IPS-15b (cell line): ENCODE measurements at regions not wholly inside any gene's neighbourhood (a gene's known extent, or its start where the extent isn't known, plus 50 kb on each side); places are given as distances from the start of the nearest gene placed in this dataset.

Source experiments
- H3K27me3 ChIP-seq: one replicate; pipeline ENCODE4 v1.6.1; 2013; ENCODE audit warnings: low read length; ENCODE audit not compliant: control insufficient read depth, insufficient read depth
- H3K36me3 ChIP-seq: one replicate; pipeline ENCODE4 v1.6.1; 2013; ENCODE audit warnings: low read length; ENCODE audit not compliant: control insufficient read depth, insufficient read depth
- H3K4me1 ChIP-seq: one replicate; pipeline ENCODE4 v1.6.1; 2013; ENCODE audit warnings: mild to moderate bottlenecking, low read length; ENCODE audit not compliant: control insufficient read depth, insufficient read depth
- H3K4me3 ChIP-seq: one replicate; pipeline ENCODE4 v1.5.1; 2013; ENCODE audit warnings: low read depth, low read length
- H3K9ac ChIP-seq: one replicate; pipeline ENCODE4 v1.6.1; 2013; ENCODE audit warnings: low read depth, mild to moderate bottlenecking, low read length
- H3K9me3 ChIP-seq: one replicate; pipeline ENCODE4 v1.6.1; 2013; ENCODE audit warnings: mild to moderate bottlenecking, low read length; ENCODE audit not compliant: control insufficient read depth, insufficient read depth

DNA sequence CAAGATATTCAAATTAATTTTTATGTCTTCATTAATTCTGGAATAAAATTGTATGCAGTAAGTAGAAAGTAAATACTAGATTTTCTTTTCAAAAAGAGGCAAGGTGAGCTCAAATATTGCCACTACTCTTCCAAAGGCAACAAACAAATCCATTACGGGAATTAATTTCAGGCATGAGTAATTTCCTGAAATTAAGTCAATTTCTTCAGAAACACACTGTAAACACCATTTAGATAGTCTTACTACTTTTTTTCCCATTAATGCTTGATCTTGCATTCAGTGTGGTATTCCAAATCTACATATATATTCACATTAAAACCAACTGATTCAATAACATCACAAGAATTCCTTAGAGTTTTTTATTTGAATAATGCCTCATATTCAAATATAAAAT lies 1274.0 kb upstream of the CRIM1 start:
- H3K9me3 ChIP-seq, result no peaks in the 10 kb centered on the region
- no peaks in the 10 kb centered on the region for H3K27me3 ChIP-seq
- no peak overlapping the region for H3K4me3 ChIP-seq
- H3K4me1 ChIP-seq, result no peaks in the 10 kb centered on the region
- H3K36me3 ChIP-seq, result no peaks in the 10 kb centered on the region
- H3K9ac ChIP-seq, result no peak overlapping the region

DNA sequence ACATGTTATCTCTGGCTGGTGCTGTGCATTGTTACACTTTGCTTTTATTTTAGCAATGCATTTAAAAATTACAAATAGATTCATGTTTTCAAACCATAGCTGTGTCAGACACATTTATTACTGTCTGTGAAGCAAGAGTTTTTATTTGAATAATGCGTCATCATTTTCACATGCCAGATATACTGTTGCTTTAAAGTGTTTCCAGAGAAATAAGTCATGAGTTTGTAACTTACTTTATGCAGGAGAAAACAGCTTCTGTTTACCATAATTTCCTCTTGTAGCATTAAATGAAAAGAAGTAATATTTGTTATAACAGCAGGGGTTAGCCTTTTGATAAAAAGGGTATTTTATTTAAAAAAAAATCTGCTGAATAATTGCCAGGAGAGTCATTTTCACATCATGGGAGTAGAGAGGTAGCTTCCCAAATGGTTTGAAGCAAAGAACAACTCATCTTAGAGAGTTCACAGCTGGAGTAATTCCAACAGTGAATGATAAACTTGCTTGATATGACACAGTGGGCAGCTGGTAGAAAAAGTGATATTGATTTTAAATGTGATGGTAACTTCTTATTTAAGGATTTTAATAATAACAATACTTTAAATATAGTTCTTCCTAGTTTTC lies 1274.5 kb upstream of the CRIM1 start:
- Histone ChIP-seq H3K27me3 (no peaks in the 10 kb centered on the region), H3K9ac (no peak overlapping the region), H3K36me3 (no peaks in the 10 kb centered on the region), H3K4me1 (no peaks in the 10 kb centered on the region), H3K9me3 (no peaks in the 10 kb centered on the region), H3K4me3 (no peak overlapping the region)

DNA sequence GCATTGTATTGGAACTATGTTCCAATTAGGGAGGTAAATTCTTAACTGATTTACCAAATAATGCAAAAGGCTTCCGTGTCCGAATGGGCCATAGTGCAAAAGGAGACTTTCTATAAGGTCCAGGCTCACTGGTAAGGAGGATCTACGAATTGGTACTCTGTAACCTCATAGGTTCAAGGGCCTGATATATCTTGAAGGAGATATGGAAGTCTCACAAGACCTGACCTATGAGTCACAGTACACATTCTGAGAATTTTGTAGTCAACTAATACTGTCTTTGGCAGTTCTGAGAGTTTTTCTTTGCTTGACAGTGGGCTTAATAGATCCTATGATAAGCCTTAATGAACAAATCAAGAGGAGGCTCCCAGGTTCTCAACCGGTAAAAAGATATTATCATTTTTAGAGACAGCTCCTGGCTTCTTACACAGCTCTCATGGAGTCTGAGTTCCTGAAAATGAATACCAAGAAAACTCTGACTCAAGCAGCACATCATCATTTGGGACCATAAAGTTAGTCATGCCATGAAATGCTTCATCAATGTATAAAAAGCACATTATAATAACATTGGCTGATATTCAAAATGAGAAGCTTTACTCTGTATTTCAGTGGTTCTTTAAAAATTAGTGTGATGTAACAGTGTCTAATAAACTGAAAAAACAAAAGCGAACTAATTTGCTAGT lies 1275.2 kb upstream of the CRIM1 start:
- Histone ChIP-seq H3K27me3 (no peaks in the 10 kb centered on the region), H3K9ac (no peak overlapping the region), H3K9me3 (no peaks in the 10 kb centered on the region), H3K4me1 (no peaks in the 10 kb centered on the region), H3K36me3 (no peaks in the 10 kb centered on the region), H3K4me3 (no peak overlapping the region)

DNA sequence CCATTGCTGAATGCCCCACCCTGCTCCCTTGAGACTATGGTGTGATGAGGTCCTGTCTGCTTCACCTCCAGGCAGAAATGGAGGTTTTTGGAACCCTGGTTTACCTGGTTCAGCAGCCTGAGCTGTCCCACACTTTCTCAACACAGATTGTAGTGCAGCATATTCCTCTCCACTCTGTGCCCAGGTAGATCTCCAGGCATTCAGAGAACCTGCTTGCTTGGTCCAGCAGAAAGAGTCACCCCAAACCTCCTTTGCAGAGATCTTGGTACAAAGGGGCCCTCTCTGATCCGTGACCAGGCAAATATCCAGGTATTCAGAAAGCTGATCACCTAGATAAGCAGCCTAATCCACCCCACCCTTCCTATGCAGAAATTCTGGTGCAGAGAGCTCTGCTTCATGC lies 1288.2 kb upstream of the CRIM1 start:
- H3K4me1 ChIP-seq, result no peaks in the 10 kb centered on the region
- H3K36me3 ChIP-seq, result no peaks in the 10 kb centered on the region
- H3K9me3 ChIP-seq, result no peaks in the 10 kb centered on the region
- no peak overlapping the region for H3K4me3 ChIP-seq
- H3K9ac ChIP-seq, result no peak overlapping the region
- H3K27me3 ChIP-seq, result no peaks in the 10 kb centered on the region

DNA sequence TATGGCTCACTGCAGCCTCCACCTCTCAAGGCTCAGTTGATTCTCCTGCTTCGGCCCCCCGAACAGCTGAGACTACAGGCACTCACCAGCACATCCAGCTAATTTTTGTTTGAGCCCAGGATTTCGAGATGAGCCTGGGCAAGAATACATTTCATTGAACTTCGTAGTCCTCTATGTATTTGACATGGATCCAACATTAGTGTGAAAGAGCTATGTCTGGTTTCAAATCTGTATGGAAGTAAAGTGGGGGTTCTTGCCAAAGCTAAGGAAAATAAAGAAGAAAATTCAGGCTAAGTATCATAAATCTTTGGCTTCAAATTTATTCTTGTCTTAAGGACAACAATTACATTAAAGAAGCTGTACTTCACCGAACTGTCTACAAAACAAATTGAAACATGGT lies 1291.7 kb upstream of the CRIM1 start:
- Histone ChIP-seq H3K36me3 (no peaks in the 10 kb centered on the region), H3K27me3 (no peaks in the 10 kb centered on the region), H3K9ac (no peak overlapping the region), H3K4me1 (no peaks in the 10 kb centered on the region), H3K4me3 (no peak overlapping the region), H3K9me3 (no peaks in the 10 kb centered on the region)

DNA sequence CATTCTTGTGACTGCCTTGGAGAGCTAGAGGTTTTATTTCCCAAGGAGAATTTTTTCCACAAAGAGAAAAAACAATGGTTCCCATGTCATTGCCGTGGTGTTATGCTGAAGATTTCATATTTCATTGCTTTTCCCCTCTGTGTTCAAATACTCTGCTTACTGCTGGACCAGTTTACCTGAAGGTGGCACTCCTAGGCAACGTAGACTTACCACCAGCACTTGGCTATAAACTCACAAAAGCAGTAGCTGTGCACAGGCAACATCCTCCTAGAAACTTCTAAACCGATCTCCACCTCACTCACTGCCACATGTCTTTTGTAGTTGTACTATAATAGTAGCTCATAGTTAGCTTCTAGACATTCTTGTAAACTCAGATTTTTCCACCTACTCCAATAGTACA lies 1319.7 kb upstream of the CRIM1 start:
- Histone ChIP-seq H3K9ac (no peak overlapping the region), H3K36me3 (no peaks in the 10 kb centered on the region), H3K9me3 (no peaks in the 10 kb centered on the region), H3K4me3 (no peak overlapping the region), H3K4me1 (no peaks in the 10 kb centered on the region), H3K27me3 (no peaks in the 10 kb centered on the region)

DNA sequence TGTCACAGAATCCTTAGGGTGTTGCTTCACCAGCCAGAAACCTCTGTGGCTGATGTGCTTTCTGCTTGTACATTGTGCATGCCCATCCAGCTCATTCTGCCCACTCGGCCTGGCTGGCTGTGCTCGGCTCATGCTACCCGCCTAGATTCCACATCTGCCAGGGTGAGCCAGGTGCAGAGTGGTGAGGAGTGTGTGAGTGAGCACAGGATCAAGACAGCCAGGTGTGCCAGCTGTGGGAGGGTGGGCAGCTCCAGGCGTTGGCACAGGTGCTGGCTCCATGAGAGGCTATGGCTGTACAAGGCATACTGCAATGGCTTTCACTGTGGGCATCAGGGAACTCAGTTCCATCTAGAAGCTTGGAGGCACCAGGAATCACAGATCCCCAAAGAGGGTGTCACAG lies 1321.8 kb upstream of the CRIM1 start:
- Histone ChIP-seq H3K36me3 (no peaks in the 10 kb centered on the region), H3K4me1 (no peaks in the 10 kb centered on the region), H3K4me3 (no peak overlapping the region), H3K27me3 (no peaks in the 10 kb centered on the region), H3K9ac (no peak overlapping the region), H3K9me3 (no peaks in the 10 kb centered on the region)

DNA sequence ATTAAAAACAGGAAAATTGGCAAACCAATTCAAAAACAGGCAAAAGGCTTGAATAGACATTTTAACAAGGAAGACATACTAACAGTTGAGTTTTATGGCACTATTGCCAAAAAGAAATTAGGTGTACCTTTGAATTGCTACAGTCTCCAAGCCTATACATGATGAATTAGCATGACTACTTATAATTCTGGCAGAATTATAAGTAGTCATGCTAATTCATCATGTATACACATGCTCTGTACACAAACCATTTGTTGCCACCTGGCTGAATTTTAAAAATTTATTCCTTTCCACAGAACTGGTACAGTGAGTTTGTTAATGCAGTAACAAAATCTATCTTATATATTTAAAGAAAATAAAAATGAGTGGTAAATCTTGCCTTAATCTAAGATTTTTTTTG lies 1332.0 kb upstream of the CRIM1 start:
- no peak overlapping the region for H3K9ac ChIP-seq
- no peak overlapping the region for H3K4me3 ChIP-seq
- no peaks in the 10 kb centered on the region for H3K9me3 ChIP-seq
- no peaks in the 10 kb centered on the region for H3K4me1 ChIP-seq
- no peaks in the 10 kb centered on the region for H3K27me3 ChIP-seq
- no peaks in the 10 kb centered on the region for H3K36me3 ChIP-seq

DNA sequence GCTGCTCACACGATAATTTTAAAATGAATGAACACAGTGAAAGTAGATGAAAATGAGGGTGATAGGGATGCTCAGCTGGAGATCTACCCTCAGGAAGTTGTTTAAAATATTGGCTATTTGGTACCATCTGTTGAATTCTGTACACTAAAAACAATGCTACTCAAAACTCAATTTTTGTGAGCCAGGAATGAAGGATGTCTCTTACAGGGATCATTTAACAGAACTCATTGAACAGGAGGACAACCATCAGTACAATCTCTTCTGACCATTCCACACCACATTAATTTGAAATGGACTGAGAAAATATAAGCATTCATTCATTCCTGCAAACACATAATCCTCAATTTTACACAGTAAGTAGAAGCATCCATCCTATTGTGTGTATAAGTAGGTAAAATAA lies 1355.1 kb upstream of the CRIM1 start:
- Histone ChIP-seq H3K27me3 (no peaks in the 10 kb centered on the region), H3K36me3 (no peaks in the 10 kb centered on the region), H3K4me3 (no peak overlapping the region), H3K4me1 (no peaks in the 10 kb centered on the region), H3K9ac (no peak overlapping the region), H3K9me3 (no peaks in the 10 kb centered on the region)

DNA sequence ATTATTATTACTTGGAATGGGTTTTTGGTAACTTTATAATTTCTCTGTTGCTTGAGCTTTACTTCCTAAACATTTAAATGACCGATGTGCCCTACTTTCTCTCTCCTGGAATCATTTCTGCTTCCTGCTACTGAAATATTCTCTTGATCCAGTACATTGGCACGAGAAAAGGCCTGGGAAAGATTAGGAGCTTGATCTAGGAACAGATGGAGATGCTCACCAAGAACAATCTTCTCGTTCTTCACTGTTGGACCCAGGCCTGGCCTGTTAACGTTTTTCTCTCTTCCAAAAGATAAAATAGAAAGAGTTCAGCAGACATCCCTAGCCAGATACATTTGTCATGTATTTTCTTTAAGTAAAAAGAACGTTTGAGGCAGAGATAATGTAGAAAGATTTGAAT lies 1356.8 kb upstream of the CRIM1 start:
- Histone ChIP-seq H3K4me1 (no peaks in the 10 kb centered on the region), H3K9ac (no peak overlapping the region)

DNA sequence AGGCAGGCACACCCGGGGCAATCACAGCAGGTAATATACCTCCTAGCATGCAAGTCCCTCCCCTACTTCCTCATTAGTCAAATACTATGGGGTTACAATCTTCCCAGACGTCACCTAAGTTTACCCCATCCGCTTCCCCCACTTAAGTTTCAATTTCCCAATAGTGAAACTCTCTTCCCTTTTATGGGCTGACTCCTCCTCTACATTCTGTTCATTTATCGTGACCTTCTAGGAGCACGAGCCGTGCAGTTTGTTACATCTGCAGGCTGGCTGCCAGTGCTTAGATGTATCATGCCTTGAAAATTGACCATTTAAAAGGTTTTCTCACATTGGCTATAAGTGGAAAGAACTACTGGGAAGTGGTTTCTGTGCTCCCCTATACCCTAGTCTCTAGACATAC lies 1357.8 kb upstream of the CRIM1 start:
- no peak overlapping the region for H3K4me3 ChIP-seq

More for the DNA sequence above, 1356.8 kb upstream of the CRIM1 start:
- Histone ChIP-seq H3K27me3 (no peaks in the 10 kb centered on the region), H3K9me3 (no peaks in the 10 kb centered on the region), H3K4me3 (no peak overlapping the region), H3K36me3 (no peaks in the 10 kb centered on the region)

DNA sequence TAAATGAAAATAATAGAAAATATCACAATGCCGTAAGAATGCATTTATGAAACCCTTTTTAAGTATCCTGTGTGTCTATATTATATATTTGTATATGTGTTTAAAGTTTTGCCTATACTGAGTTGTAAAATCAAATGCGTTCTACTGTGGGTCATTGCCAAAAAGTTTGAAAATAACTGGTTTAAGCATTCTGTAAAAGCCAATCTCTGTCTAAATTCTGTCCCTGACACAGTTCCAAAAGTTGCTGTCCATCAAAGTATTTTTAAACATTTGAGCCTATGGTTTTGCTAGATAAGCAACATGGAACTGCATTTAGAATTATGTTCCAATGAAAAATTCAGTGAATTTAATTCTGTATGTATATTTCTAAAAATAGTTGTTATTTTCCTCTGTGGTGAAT lies 1360.4 kb upstream of the CRIM1 start:
- no peaks in the 10 kb centered on the region for H3K9me3 ChIP-seq
- H3K36me3 ChIP-seq, result no peaks in the 10 kb centered on the region
- H3K27me3 ChIP-seq, result no peaks in the 10 kb centered on the region
- no peaks in the 10 kb centered on the region for H3K4me1 ChIP-seq
- no peak overlapping the region for H3K4me3 ChIP-seq
- no peak overlapping the region for H3K9ac ChIP-seq

More for the DNA sequence above, 1357.8 kb upstream of the CRIM1 start:
- Histone ChIP-seq H3K9me3 (no peaks in the 10 kb centered on the region), H3K4me1 (no peaks in the 10 kb centered on the region), H3K9ac (no peak overlapping the region), H3K27me3 (no peaks in the 10 kb centered on the region), H3K36me3 (no peaks in the 10 kb centered on the region)
